Erythroblast (primary cell): ENCODE measurements at regions not wholly inside any gene's neighbourhood (a gene's known extent, or its start where the extent isn't known, plus 50 kb on each side); places are given as distances from the start of the nearest gene placed in this dataset.

Source experiments
- GATA1 ChIP-seq: IDR thresholded peaks from 2 replicates; pipeline ENCODE4 v1.6.1; 2011; ENCODE audit warnings: low read depth, mild to moderate bottlenecking, control low read depth, low read length, moderate library complexity
- POLR2A ChIP-seq: IDR thresholded peaks from 2 replicates; pipeline ENCODE4 v1.6.1; 2011; ENCODE audit warnings: mild to moderate bottlenecking, low read length

DNA sequence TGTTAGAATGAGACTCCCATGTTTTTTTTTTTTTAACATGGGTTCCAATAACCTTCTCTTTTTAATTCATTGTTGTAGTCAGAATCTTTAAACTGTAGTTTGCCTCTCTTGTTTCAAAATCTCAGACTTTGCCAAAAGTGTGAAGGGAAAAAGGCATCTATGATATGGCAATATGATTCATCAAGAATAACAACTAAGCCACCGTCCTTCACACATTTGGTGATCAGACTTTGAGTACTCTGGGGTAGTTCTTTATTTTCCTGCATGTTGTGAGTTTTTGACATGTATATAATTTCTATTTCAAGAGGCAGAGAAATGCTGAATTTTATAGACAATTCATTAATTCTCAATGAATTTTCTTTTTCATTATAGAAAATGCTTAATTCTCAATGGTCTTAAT lies 53.5 kb upstream of the CERS6 start:
- TF ChIP-seq POLR2A (no peak), GATA1 (no peak)
